ENCODE measurements at regions not wholly inside any gene's neighbourhood (a gene's known extent, or its start where the extent isn't known, plus 50 kb on each side); places are given as distances from the start of the nearest gene placed in this dataset.
A peak's percentile ranks its signal among the peaks of the same experiment; 100 is the strongest.
"Not testable (repeated sequence)": the region's sequence is repeated elsewhere in the genome, so short reads cannot be mapped to it uniquely, and the experiment has no call there.

DNA sequence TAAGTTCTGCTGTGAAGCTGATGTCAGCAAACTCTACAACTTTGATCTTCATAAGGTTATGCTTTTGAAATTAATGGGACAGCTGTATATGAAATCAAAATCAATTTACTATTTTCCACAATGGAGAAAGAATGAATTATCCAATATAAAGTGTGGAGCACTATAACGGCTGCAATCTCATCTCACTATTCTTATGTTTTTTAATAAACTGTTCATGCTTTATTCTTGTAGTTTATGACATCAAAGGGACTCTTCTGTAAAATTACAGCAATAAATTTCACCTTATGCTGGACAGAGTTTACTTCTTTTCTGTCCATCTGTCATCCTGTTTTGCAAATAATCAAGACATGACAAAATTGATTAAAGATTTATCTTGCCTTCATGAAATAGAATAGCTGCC is 192.5 kb downstream of the TECRL start:
- DNase-seq, result no peak

DNA sequence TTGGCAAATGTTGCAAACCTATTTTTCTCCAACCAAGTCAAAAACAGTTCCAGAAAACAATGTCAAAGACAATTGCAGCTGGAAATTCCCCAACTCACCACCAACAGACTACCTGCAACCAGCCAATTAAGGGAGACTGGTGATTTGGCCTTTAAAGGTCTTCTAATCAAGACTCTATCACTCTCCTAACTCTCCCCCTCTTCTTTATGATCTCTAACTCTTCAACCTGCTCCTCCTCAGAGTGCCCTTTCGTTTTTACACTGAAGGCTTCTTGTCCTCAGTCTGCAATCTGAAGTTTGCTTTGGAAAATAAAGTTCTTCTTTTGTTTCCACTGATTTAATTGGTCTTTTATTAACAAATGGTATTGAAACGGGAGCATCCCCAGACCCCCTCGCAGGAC is 203.9 kb downstream of the TECRL start:
- DNase-seq, result no peak

DNA sequence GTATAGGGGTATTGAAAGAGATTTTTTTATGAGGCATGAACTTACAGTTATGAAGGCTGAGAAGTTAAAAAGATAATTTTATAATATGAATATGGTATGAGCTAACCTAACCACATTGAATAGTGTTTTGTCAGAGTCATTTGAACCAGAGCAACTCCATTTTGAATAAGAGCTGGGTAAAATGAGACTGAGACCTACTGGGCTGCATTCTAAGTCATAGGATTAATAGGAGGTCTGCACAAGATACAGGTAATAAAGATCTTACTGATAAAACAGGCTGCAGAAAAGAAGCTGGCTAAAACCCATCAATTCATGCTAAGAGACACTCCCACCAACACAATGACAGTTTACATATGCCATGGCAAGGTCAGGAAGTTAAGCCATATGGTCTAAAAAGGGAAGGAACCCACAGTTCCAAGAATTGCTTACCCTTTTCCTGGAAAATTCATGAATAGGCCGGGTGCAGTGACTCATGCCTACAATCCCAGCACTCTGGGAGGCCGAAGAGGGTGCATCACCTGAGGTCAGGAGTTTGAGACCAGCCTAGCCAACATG is 209.2 kb downstream of the TECRL start:
- DNase-seq, result no peak

DNA sequence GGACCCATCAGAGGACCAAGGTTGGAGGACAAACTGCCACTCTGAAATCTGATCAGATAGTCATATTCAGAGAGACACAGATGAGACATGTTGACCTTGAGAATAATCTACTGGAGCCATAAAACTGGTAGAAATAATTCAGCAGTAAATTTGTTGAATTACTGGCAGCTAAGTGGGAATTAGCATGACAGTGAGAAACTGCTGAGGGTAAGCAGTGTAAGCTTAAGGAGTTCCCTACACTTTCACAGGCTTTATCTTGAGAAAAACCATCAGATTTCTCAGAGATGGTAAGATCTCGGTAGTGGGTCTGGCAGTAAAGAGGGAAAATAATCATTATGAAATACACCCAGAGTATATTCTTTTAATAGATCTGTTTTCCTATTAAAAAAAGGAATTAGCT is 213.7 kb downstream of the TECRL start:
- no peak for DNase-seq

DNA sequence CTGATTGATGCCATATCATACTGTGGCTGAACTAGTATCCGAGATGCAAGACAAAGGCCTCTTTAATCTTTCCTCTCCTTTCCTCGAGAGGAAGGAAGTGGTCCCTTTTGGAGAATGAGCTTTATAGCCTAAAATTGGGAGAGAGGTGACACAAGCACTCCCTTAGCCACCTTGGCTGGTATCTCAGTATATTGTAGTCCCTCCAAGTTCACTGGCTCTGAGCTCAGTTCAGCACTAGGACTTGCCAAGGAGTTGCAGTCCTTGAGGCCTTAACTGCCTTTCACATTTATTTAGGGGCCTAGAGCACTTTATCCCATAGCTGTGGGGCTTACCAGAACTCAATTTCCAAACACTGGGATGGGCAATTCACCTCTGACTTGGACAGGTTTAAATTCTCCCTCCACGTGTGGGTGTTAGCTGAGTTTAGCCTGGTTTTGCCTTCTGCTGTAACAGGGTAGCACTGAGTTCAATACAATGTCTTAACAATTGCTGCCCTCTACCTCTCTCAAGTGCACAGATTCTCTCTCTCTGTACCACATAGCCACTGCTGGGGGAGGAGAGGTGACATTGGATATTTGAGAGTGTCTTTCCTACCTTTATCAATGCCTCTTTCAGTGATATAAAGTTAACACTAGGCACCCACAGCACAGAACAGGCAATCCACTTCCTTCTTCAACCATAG is 216.4 kb downstream of the TECRL start:
- no peak for DNase-seq

DNA sequence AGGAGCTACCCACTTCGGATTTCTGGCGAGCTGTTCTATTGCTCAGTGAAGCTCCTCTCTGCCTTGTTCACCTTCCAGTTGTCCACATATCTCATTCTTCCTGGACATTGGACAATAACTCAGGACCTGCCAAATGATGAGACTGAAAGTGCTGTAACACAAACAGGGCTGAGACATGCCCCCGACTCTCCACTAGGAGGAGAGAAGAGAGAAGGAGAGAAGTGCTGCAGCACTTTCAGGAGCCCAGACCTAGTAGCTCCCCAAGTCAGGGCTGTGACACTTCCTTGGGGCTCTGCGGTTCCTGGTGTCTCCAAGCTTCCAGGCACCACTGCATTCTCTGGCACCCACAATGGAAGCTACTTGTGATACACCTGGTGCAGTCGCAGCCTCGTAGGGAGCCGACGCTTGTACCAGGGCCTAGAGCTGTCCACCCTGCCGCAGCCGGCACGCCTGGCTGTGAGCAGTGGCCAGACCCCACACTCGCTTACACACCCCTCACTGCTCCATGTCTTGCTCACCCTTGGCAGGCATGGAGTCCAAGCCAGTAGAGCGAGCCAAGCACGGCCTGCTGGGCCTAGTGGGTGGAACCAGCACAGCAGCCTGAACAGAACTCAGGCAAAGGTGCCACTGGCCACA is 234.9 kb downstream of the TECRL start:
- DNase-seq, result no peak

DNA sequence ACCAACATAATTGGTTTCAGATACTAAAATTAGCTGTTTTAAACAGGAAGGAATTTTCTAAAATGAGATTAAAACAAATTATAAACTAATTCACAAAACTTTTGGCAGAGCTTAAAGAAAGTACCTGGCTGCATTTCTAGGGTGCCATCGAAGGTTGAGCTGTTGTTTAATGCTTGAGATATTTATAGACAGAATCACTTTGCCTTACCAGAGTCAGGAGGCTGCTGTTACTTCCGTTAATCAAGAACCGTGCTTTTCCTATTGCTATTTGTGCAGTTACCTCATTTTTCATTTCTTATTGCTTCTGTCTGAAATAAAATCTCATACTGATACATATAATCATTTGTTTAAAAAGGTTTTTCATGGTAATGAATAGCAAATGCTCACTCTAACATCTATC is 242.9 kb downstream of the TECRL start:
- no peak for DNase-seq

DNA sequence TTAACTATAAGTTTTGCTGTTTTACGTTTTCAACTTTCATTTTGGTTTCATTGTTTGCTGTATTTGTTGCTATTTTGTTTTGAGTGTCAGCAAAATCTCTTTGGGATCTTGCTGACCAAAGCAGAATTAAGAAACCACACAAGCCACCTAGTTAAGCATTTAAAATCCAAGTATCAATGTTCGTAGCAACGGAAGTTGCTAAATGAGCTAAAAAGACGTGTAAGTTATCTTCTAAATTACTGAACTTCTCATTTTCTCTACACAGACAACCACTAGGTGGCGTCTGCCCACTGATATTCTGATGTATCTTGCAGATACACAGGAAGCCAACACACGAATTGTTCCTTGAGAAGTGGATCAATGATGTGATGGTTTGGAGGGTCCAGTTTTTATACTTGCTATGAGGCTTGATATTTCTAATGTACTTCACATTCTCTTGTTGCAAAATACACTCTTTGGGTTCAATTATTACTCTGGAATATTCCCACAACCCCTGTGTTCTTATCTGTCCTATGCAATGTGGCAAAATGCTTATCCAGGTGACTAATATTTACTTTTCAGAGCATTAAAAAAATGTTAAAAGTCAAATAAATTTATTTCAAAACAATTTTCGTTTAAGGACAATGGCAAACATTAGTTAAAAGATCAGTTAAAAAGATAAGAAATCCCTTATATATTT is 250.5 kb downstream of the TECRL start:
- peak in 1 of 2 experiments; percentile 3 for DNase-seq

DNA sequence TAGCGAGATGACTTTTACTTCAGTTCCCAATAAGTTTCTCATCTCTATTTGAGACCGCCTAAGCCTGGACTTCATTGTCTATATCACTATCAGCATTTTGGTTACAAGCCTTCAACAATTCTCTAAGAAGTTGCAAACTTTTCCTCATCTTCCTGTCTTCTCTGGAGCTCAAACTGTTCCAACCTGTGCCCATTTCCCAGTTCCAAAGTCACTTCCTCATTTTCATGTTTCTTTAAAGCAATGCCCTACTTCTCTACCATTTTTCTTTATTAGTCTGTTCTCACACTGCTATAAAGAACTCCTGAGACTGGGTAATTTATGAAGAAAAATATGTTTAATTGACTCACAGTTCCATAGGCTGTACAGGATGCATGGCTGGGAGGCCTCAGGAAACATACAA is 251.9 kb downstream of the TECRL start:
- no peak for DNase-seq

DNA sequence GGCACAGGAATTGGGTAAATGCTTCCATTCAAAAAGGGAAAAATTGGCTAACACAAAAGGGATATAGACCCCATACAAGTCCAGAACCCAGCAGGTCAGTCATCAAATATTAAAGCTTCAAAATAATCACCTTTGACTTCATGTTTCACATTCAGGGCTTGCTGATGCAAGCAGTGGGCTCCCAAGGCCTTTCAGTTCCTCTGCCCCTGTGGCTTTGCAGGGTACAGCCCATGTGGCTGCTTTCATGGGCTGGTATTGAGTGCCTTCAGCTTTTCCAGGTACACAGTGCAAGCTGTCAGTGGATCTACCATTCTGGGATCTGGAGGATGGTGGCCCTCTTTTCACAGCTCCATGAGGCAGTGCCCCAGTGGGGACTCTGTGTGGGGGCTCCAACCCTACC is 253.0 kb downstream of the TECRL start:
- no peak for DNase-seq

DNA sequence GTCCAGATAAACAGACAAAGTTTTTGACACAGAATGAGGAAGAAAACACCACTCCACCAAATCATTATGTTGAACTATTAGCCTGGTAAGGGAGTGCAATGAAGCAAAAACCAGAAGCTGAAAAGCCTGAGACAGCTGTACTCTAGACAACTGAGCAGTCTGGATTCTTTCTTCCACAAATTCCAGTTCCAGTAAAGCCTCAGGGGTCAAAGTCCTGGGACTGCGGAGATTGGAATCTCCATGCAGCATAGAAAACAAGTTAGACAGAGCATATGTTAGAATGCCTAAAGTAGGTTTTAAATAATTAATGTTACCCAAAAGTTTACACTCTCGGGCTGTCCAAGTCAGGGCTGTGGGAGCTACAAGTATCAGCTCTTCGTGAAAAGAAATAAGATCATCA is 263.2 kb downstream of the TECRL start:
- DNase-seq, result no peak

DNA sequence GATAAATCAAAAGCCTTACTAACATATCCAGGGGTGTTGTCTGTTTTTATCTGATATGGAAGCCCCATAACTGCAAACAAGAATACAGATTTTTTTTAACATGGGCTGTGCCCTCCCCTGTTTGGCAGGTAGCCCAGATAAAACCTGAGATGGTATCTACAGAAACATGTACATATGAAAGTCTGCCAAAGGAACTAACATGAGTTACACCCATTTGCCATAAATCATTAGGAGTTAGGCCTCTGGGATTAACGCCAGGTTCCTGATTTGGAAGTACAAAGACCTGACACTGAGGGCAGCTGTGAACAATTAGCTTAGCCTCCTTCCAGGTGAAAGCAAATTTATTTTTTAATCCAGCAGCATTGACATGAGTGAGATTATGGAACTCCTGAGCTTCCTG is 264.3 kb downstream of the TECRL start:
- no peak for DNase-seq

DNA sequence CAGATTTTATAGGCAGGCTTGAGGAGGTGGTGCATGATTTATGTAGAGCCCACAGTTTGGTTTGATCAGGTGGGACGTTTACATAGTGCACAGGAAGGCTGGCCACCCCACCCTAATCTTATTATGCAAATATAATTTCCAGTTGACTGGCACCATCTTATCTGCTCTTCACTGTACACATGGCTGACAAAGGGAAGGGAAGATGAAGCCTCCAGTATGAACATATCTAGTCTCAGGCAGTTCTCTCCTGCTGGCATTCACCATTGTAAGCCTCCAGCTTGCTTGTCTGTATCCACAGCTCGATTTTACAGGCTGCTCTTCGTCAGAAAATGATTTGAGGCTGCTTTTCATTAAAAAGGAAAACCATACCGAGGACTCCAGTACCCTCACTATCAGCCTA is 278.3 kb downstream of the TECRL start:
- no peak for DNase-seq

DNA sequence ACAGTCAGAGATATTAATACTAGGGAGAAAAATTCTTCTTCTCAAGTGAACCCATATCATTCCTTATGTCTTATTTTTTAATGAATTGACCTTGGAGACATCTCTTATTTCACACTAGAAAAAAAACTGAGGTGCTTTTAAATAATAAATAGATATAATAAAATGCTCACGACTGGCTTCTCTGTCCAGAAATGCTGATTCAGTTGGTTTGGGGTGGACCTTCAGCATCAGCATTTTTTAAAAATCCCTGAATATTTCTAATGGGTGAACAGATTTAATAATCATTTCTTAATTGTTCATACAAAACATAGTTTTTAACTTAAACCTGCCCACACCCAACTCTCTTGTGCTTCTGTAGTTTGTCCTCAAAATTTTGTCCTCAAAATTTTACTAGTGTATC is 283.9 kb downstream of the TECRL start:
- DNase-seq, result no peak

DNA sequence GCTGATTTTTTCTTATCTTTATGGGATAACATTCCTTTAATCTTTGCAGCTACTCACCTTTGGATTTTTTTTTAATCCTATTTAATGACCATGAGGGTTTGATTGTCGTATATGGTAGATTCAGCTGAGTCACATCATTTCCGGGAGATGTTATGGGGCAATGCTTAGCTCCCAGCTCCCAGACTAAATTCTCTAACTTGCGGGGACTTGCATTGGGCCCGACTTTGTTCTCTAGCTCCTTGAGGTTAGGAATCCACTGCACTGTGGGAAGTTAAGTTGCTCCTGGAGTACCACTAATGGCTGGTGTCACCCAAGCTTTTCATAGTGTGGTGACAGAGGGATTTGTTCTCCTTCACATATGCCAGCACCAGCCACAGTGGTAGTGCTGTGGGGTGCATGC is 287.4 kb downstream of the TECRL start:
- no peak for DNase-seq

DNA sequence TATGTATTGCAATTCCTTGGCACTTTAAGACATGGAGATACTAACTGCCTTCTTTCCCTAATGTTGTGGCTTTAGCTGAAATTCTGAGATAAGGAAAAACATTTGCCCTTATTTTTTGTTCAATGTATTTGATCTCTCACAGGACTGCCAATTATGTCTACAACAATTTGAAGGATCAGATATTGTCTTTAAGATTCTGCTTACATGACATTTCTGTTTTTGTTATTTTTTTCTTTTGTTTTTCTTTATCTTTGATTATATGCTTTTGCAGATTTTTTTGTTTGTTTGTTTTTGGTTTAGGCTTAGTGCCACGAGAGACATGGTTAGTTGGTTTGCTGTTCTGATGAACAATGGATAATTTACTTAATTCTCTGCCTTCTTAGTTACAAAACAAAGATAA is 303.3 kb downstream of the TECRL start:
- no peak for DNase-seq

DNA sequence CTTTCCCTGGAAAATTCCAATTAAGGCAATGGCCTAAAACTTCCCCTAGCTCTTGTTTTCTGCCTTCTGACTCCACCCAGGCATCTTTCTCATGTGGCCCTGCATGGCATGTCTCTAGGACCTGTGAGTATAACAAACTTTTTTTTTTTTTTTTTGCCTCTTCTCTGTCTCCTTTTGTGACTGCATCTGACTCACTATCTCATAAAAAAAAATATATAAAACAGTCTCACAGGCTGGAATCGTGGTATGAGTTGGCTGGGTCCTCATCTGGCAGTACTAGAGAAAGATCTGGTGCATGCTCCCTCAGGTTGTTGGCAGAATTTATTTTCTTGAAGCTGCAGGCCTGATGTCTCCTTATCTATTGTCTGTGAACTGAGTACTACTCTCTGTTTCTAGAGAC is 313.9 kb downstream of the TECRL start:
- DNase-seq, result no peak

DNA sequence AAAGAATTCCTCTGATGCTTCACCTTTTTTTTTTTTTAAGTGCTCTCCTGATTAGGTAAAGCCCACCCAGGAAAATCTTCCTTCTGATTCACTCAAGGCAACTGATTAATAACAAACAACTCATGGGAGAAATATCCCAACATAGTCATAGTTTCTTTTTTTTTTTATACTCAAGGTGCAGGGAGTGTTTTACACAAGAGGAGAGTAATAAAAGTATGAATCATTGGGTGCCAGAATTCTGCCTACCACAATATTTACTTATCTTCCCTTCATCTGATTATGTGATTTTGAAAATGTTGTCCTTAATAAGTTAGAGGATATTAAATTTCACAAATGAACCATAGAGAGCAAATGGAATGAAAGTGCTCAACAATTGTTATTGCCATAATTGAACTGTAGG is 329.9 kb downstream of the TECRL start:
- no peak for DNase-seq

DNA sequence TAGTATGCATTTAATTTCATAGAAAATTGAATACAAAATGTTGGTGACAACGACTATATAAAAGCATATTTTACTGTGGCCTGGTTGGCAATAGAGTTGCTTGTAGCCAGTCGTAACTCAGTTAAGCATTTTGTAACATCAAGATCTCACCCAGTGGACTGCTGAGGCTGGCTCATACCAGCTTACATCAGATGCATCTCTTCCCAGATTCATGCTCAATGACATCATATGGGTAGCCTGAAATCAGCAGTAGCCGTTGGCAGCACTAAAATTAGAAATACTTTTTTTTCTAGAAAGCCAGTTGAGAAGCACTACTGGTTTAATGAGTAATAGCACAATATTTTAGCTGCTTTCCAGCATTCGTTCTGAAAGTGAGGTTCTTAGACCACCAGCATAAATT is 341.2 kb downstream of the TECRL start:
- no peak for DNase-seq

DNA sequence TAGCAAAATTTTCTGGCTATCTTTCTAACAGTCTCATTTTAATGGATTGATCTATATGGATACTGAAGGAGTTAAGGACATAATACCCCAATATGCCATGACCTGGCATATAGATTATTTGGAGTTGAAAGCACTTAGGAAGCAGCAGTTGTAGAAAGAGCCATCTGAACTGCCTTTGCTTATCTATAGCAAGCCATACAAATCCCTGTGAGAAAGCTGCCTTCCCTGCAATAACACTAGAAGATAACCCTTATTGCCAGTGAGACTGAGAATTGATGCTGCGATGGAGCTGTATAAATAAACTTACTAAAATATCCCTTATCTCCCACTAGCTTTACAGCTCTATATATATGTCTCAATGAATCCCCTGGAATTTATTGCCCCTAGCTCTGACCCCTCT is 346.3 kb downstream of the TECRL start:
- DNase-seq, result no peak

DNA sequence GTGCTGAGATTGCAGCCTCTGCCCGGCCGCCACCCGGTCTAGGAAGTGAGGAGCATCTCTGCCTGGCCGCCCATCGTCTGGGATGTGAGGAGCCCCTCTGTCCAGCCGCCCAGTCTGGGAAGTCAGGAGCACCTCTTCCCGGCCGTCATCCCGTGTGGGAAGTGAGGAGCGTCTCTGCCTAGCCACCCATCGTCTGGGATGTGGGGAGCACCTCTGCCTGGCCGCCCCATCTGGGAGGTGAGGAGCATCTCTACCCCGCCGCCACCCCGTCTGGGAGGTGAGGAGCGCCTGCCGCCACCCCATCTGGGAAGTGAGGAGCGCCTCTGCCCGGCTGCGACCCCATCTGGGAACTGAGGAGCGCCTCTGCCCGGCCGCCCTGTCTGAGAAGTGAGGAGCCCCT is 372.2 kb downstream of the TECRL start:
- DNase-seq, result not testable (repeated sequence)

DNA sequence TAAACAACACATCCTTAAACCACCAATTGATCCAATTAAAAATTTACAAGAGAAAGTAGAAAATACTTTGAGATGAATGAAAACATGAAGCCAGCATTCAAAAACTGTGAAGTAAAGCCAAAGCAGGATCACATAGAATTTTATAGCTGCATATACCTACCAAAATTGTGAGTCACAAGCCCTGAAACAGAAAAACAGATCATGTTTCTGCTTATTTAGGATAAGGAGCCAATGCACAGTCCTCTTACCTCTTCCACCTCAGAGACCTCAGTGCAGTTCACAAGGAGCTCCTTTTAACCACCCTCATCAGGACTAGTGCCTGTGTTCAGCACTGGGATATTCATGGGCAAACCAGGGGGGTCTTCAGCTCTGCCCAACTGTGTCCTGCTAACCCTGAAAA is 386.7 kb downstream of the TECRL start:
- DNase-seq, result no peak

DNA sequence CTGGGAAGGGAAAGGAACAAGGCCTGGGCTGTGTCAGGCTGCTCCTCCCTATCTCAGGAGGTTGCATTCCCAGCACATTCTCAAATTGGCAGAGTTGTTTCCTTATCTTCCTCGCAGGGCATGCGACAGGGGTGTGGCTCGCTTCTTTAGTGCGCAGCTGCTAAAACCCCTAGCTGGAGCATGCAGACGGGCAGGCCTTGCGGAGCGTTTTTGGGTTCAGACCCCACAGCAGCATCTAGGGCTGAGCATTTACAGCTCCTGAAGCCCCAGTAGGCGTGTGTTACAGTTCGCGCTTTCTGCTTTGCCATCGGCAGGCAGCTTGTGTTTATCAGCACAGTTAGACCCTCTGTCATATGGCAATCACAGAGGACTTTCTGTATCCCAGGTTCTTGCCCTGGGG is 392.4 kb downstream of the TECRL start:
- no peak for DNase-seq

DNA sequence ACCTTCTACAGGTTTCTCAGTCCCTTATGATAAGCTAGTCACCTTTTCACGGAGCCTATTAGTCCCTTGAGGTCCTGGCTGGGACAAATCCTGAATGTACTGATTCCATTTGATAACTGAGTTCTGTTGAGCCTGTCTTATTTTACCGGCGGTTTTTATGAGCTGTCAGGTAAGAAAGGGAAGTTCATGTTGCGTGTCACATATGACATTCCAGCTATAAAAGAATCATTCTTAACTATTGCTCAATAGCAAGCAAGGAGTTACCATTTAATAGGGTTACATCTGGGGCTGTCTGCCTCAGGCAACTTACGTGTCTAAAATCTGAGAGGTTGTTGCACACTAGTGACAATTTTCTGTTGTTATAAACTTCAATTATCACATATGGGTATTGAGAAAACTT is 394.6 kb downstream of the TECRL start:
- no peak for DNase-seq
